CD4-positive, alpha-beta T cell treated with Interleukin-2 at 100 ng/mL for 4 hours (primary cell): ENCODE measurements at regions not wholly inside any gene's neighbourhood (a gene's known extent, or its start where the extent isn't known, plus 50 kb on each side); places are given as distances from the start of the nearest gene placed in this dataset.
"Not testable (repeated sequence)": the region's sequence is repeated elsewhere in the genome, so short reads cannot be mapped to it uniquely, and the experiment has no call there.

Source experiments
- DNase-seq: peaks from one replicate; pipeline ENCODE4 v3.0.0-alpha.2; 2020; ENCODE audit warnings: low spot score

- not testable (repeated sequence) for DNase-seq
Observed at GRCh38 chr19:27942607-27943006, 1270.3 kb downstream of the UQCRFS1 start.

GRCh38 chr19:27936139-27936538 lies 1276.8 kb downstream of the UQCRFS1 start:
- no peak for DNase-seq

GRCh38 chr19:27935669-27936068 lies 1277.3 kb downstream of the UQCRFS1 start:
- no peak for DNase-seq

- DNase-seq, result no peak
Observed at GRCh38 chr19:27929399-27929798, 1283.6 kb downstream of the UQCRFS1 start.

GRCh38 chr19:27925202-27925601 lies 1287.7 kb downstream of the UQCRFS1 start:
- DNase-seq, result no peak

GRCh38 chr19:27922970-27923369 lies 1290.0 kb downstream of the UQCRFS1 start:
- no peak for DNase-seq

- DNase-seq, result no peak
Observed at GRCh38 chr19:27920774-27921173, 1292.2 kb downstream of the UQCRFS1 start.

GRCh38 chr19:27918818-27919217 lies 1294.1 kb downstream of the UQCRFS1 start:
- DNase-seq, result no peak

- DNase-seq, result no peak
Observed at GRCh38 chr19:27911122-27911898, 1301.6 kb downstream of the UQCRFS1 start.

GRCh38 chr19:27909861-27910260 lies 1303.1 kb downstream of the UQCRFS1 start:
- DNase-seq, result no peak

- DNase-seq, result no peak
Observed at GRCh38 chr19:27909185-27909840, 1303.6 kb downstream of the UQCRFS1 start.

GRCh38 chr19:27906081-27906480 lies 1306.9 kb downstream of the UQCRFS1 start:
- DNase-seq, result no peak

- no peak for DNase-seq
Observed at GRCh38 chr19:27905074-27905473, 1307.9 kb downstream of the UQCRFS1 start.

GRCh38 chr19:27901078-27901477 lies 1311.9 kb downstream of the UQCRFS1 start:
- DNase-seq, result no peak

- no peak for DNase-seq
Observed at GRCh38 chr19:27896091-27896490, 1316.9 kb downstream of the UQCRFS1 start.

- no peak for DNase-seq
Observed at GRCh38 chr19:27894906-27895754, 1317.8 kb downstream of the UQCRFS1 start.

GRCh38 chr19:27892500-27892899 lies 1320.5 kb downstream of the UQCRFS1 start:
- no peak for DNase-seq

- no peak for DNase-seq
Observed at GRCh38 chr19:27891411-27891810, 1321.5 kb downstream of the UQCRFS1 start.

GRCh38 chr19:27890696-27891095 lies 1322.3 kb downstream of the UQCRFS1 start:
- DNase-seq, result no peak

- no peak for DNase-seq
Observed at GRCh38 chr19:27890206-27890605, 1322.7 kb downstream of the UQCRFS1 start.

- no peak for DNase-seq
Observed at GRCh38 chr19:27889156-27889555, 1323.8 kb downstream of the UQCRFS1 start.

GRCh38 chr19:27887946-27888345 lies 1325.0 kb downstream of the UQCRFS1 start:
- no peak for DNase-seq

GRCh38 chr19:27885359-27885758 lies 1327.6 kb downstream of the UQCRFS1 start:
- DNase-seq, result no peak
